Osteoblast (primary cell): ENCODE measurements at regions not wholly inside any gene's neighbourhood (a gene's known extent, or its start where the extent isn't known, plus 50 kb on each side); places are given as distances from the start of the nearest gene placed in this dataset.
A peak's percentile ranks its signal among the peaks of the same experiment; 100 is the strongest.

Source experiments
- DNase-seq: peaks from one replicate; pipeline ENCODE4 v3.0.0; 2011; ENCODE audit warnings: low spot score, mixed read lengths; ENCODE audit not compliant: insufficient read length; ENCODE audit errors: missing footprints
- H2AFZ ChIP-seq: 2 replicates; pipeline ENCODE4 v1.6.0; 2011; ENCODE audit warnings: mild to moderate bottlenecking, low read length
- H3K27ac ChIP-seq: 2 replicates; pipeline ENCODE4 v1.5.1; 2011; ENCODE audit warnings: mild to moderate bottlenecking, low read depth, low read length, moderate library complexity
- H3K27me3 ChIP-seq: 2 replicates; pipeline ENCODE4 v1.6.0; 2012; ENCODE audit warnings: mild to moderate bottlenecking, control low read depth, inconsistent platforms, low read length, moderate library complexity; ENCODE audit not compliant: insufficient read depth
- H3K36me3 ChIP-seq: 2 replicates; pipeline ENCODE4 v1.5.1; 2011; ENCODE audit warnings: mild to moderate bottlenecking, low read length, control low read depth, moderate library complexity; ENCODE audit not compliant: insufficient read depth
- H3K4me1 ChIP-seq: 2 replicates; pipeline ENCODE4 v1.5.1; 2011; ENCODE audit warnings: mild to moderate bottlenecking, low read length, control low read depth, moderate library complexity; ENCODE audit not compliant: insufficient read depth
- H3K4me2 ChIP-seq: 2 replicates; pipeline ENCODE4 v1.6.0; 2011; ENCODE audit warnings: mild to moderate bottlenecking, low read length; ENCODE audit not compliant: insufficient read depth
- H3K4me3 ChIP-seq: fragments of 200-600 bp; sonication (generic); 3 replicates; pipeline ENCODE4 v1.5.1; 2012; ENCODE audit warnings: mild to moderate bottlenecking, low read length, inconsistent platforms; ENCODE audit not compliant: insufficient read depth
- H3K79me2 ChIP-seq: 2 replicates; pipeline ENCODE4 v1.6.0; 2012; ENCODE audit warnings: mild to moderate bottlenecking, low read length, control low read depth, inconsistent platforms; ENCODE audit not compliant: insufficient read depth
- H3K9me3 ChIP-seq: 2 replicates; pipeline ENCODE4 v1.5.1; 2011; ENCODE audit warnings: low read depth, low read length, control low read depth
- H4K20me1 ChIP-seq: 2 replicates; pipeline ENCODE4 v1.6.0; 2012; ENCODE audit warnings: mild to moderate bottlenecking, low read length, control low read depth; ENCODE audit not compliant: insufficient read depth
- TF ChIP-seq, protein P1 (sequence below): IDR thresholded peaks from 2 replicates; pipeline ENCODE4 v1.5.1; 2011; ENCODE audit warnings: mild to moderate bottlenecking, low read depth, low read length, moderate library complexity; ENCODE audit errors: extremely low read depth

DNA sequence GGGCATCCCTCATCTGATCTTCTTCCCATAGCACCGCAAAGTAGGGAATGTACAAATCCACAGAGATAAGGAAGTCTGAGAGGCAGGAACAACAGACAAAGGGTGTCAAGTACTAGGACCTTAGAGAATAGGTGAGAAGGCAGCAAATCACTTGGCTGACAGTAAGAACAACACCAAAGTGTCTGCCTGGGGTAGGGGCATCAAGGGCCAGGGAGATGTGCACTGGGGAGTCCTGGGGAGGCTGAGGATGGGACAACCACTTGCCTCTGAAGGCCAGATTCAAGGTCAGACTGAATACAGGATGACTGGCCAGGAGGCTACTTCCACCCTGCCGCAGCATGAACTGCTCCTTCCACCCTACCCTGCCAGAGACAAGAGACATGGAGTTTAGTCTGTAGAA lies 1040.8 kb downstream of the BCL11B start:
- H3K27me3 ChIP-seq, result no peaks in the 10 kb centered on the region
- H3K9me3 ChIP-seq, result peaks cover 2% of the 10 kb centered on the region
- H4K20me1 ChIP-seq, result no peaks in the 10 kb centered on the region
- TF ChIP-seq, protein P1, sequence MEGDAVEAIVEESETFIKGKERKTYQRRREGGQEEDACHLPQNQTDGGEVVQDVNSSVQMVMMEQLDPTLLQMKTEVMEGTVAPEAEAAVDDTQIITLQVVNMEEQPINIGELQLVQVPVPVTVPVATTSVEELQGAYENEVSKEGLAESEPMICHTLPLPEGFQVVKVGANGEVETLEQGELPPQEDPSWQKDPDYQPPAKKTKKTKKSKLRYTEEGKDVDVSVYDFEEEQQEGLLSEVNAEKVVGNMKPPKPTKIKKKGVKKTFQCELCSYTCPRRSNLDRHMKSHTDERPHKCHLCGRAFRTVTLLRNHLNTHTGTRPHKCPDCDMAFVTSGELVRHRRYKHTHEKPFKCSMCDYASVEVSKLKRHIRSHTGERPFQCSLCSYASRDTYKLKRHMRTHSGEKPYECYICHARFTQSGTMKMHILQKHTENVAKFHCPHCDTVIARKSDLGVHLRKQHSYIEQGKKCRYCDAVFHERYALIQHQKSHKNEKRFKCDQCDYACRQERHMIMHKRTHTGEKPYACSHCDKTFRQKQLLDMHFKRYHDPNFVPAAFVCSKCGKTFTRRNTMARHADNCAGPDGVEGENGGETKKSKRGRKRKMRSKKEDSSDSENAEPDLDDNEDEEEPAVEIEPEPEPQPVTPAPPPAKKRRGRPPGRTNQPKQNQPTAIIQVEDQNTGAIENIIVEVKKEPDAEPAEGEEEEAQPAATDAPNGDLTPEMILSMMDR, result no peak
- H3K27ac ChIP-seq, result no peak overlapping the region
- H3K36me3 ChIP-seq, result no peaks in the 10 kb centered on the region
- H3K4me1 ChIP-seq, result no peaks in the 10 kb centered on the region
- no peak overlapping the region for H2AFZ ChIP-seq
- peak; percentile 36 for DNase-seq
- no peaks in the 10 kb centered on the region for H3K79me2 ChIP-seq
- H3K4me3 ChIP-seq, result no peak overlapping the region
- no peak overlapping the region for H3K4me2 ChIP-seq

- Histone ChIP-seq H4K20me1 (no peaks in the 10 kb centered on the region), H3K9me3 (peaks cover 2% of the 10 kb centered on the region), H3K4me2 (no peak overlapping the region), H3K36me3 (no peaks in the 10 kb centered on the region), H3K4me1 (no peaks in the 10 kb centered on the region), H3K4me3 (no peak overlapping the region), H3K27ac (no peak overlapping the region), H3K27me3 (no peaks in the 10 kb centered on the region), H3K79me2 (no peaks in the 10 kb centered on the region), H2AFZ (no peak overlapping the region)
- TF ChIP-seq, protein P1, result no peak
- DNase-seq, result no peak
Observed at GRCh38 chr14:98233656-98234055, 1038.3 kb downstream of the BCL11B start.

DNA sequence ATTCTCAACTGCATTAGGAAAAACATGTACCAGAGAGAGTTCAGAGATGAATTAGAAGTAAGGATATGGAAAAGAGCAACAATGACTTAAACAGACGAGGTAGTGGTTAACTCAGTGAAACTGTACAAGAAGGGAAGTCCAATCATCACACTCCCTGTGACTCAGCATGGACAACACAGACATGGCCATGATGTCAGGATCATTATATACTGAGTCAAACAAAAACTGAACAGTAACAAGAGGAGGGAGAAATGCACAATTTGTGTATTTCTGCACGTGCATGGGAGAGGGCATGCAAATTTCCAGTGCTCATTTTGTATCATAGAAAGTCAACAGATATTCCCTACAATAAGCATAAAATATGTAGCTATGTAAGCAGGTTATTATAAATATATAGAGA lies 1037.8 kb downstream of the BCL11B start:
- no peak overlapping the region for H3K4me2 ChIP-seq

DNA sequence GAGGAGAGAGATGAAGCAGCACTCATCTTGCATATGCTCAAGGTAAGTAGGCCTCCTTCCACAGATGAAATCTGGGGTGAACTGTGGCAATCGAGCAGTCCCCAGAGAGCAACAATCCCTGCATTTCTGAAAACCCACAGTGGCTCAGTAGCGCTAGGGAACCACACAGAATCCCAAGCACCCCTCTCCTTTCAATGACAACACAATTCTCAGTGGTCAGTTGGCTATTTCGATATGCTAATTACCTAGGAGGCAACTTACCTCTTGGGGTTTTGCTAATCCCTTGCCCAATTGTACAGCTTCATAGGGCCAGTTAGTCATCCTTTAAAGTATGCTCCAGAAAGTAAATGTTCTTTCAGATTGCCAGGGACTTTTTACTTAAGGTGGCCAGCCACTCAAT lies 1035.7 kb downstream of the BCL11B start:
- no peak overlapping the region for H3K27ac ChIP-seq
- H3K9me3 ChIP-seq, result no peaks in the 10 kb centered on the region
- H3K4me3 ChIP-seq, result no peak overlapping the region
- no peaks in the 10 kb centered on the region for H3K4me1 ChIP-seq
- H3K27me3 ChIP-seq, result no peaks in the 10 kb centered on the region
- H2AFZ ChIP-seq, result no peak overlapping the region
- no peak for DNase-seq
- H4K20me1 ChIP-seq, result no peaks in the 10 kb centered on the region
- TF ChIP-seq, protein P1, result no peak
- no peaks in the 10 kb centered on the region for H3K79me2 ChIP-seq
- no peak overlapping the region for H3K4me2 ChIP-seq
- no peaks in the 10 kb centered on the region for H3K36me3 ChIP-seq

More for the DNA sequence above, 1037.8 kb downstream of the BCL11B start:
- TF ChIP-seq, protein P1, result no peak
- Histone ChIP-seq H3K9me3 (peaks cover 2% of the 10 kb centered on the region), H3K27ac (no peak overlapping the region), H3K4me1 (no peaks in the 10 kb centered on the region), H3K79me2 (no peaks in the 10 kb centered on the region), H2AFZ (no peak overlapping the region), H3K36me3 (no peaks in the 10 kb centered on the region), H3K27me3 (no peaks in the 10 kb centered on the region), H3K4me3 (no peak overlapping the region), H4K20me1 (no peaks in the 10 kb centered on the region)
- no peak for DNase-seq
